ENCODE measurements at regions not wholly inside any gene's neighbourhood (a gene's known extent, or its start where the extent isn't known, plus 50 kb on each side); places are given as distances from the start of the nearest gene placed in this dataset.

DNA sequence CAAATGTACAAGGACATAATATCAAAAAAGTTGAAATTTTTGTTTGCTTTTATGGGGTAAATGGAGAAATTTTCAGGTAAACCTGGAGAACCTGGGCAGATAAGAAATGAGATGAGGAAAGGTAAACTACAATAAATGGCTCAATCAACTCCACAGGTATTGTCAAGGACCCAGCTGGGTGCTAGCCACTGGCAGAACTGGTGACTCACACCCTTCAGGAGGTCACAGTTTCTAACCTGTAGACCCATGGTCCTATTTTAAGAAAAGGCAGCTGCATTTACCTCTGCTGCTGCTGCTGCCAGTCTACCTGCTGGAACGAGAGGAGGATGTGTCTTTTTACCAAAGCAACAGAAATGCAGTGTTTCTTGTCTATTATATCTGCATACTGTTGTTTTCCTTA lies 226.6 kb downstream of the ALG10B start:
- TF ChIP-seq, protein P1, sequence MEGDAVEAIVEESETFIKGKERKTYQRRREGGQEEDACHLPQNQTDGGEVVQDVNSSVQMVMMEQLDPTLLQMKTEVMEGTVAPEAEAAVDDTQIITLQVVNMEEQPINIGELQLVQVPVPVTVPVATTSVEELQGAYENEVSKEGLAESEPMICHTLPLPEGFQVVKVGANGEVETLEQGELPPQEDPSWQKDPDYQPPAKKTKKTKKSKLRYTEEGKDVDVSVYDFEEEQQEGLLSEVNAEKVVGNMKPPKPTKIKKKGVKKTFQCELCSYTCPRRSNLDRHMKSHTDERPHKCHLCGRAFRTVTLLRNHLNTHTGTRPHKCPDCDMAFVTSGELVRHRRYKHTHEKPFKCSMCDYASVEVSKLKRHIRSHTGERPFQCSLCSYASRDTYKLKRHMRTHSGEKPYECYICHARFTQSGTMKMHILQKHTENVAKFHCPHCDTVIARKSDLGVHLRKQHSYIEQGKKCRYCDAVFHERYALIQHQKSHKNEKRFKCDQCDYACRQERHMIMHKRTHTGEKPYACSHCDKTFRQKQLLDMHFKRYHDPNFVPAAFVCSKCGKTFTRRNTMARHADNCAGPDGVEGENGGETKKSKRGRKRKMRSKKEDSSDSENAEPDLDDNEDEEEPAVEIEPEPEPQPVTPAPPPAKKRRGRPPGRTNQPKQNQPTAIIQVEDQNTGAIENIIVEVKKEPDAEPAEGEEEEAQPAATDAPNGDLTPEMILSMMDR (IDR thresholded peaks at IDR 0.05) = no peak
- no peak for TF ChIP-seq POLR2A (IDR thresholded peaks at IDR 0.05)
- TF ChIP-seq POLR2AphosphoS5 (IDR thresholded peaks at IDR 0.05) = no peak
